Endodermal cell (in vitro differentiated cells): ENCODE measurements at regions not wholly inside any gene's neighbourhood (a gene's known extent, or its start where the extent isn't known, plus 50 kb on each side); places are given as distances from the start of the nearest gene placed in this dataset.

Experiments used
- DNase-seq: peaks from one replicate; pipeline ENCODE4 v3.0.0-alpha.2; 2017
- H3K27ac ChIP-seq: 2 replicates; pipeline ENCODE4 v1.5.1; 2013; ENCODE audit warnings: mild to moderate bottlenecking, low read depth, low read length, moderate library complexity
- H3K27me3 ChIP-seq: 2 replicates; pipeline ENCODE4 v1.6.1; 2013; ENCODE audit warnings: mild to moderate bottlenecking, low read length, moderate library complexity; ENCODE audit not compliant: insufficient read depth, control insufficient read depth, poor library complexity, severe bottlenecking
- H3K36me3 ChIP-seq: 2 replicates; pipeline ENCODE4 v1.7.0; 2013; ENCODE audit warnings: mild to moderate bottlenecking, low read length, moderate library complexity; ENCODE audit not compliant: control insufficient read depth, insufficient read depth
- H3K4me1 ChIP-seq: one replicate; pipeline ENCODE4 v1.7.0; 2013; ENCODE audit warnings: low read length; ENCODE audit not compliant: control insufficient read depth, insufficient read depth
- H3K4me3 ChIP-seq: 2 replicates; pipeline ENCODE4 v1.5.1; 2013; ENCODE audit warnings: mild to moderate bottlenecking, low read length, moderate library complexity
- H3K9ac ChIP-seq: 2 replicates; pipeline ENCODE4 v1.6.1; 2013; ENCODE audit warnings: mild to moderate bottlenecking, low read length, moderate library complexity; ENCODE audit not compliant: poor library complexity, severe bottlenecking; ENCODE audit errors: extremely low read depth
- H3K9me3 ChIP-seq: 2 replicates; pipeline ENCODE4 v1.6.1; 2013; ENCODE audit warnings: mild to moderate bottlenecking, low read length, moderate library complexity; ENCODE audit not compliant: control insufficient read depth
- H3K27ac Mint-ChIP-seq: 2 replicates; pipeline ENCODE4 v1.8.0; 2020; ENCODE audit warnings: mixed read lengths
- H3K27me3 Mint-ChIP-seq: 2 replicates; pipeline ENCODE4 v1.8.0; 2021; ENCODE audit warnings: mild to moderate bottlenecking, mixed read lengths; ENCODE audit not compliant: insufficient read depth
- H3K36me3 Mint-ChIP-seq: 2 replicates; pipeline ENCODE4 v1.8.0; 2020; ENCODE audit warnings: low read depth, mixed read lengths
- H3K4me1 Mint-ChIP-seq: 2 replicates; pipeline ENCODE4 v1.8.0; 2020; ENCODE audit warnings: mixed read lengths
- H3K4me3 Mint-ChIP-seq: 2 replicates; pipeline ENCODE4 v1.8.0; 2020; ENCODE audit warnings: mild to moderate bottlenecking, moderate library complexity, mixed read lengths
- H3K9me3 Mint-ChIP-seq: 2 replicates; pipeline ENCODE4 v1.8.0; 2020; ENCODE audit warnings: mild to moderate bottlenecking, mixed read lengths
- WGBS, 2 experiments: methylation state at CpG; one replicate each; pipeline versions ENCODE4 v1.1.5 to v1.1.7; 2013; ENCODE audit warnings: missing lambda C conversion rate in 2 of 2, mixed read lengths in 1 of 2; ENCODE audit not compliant: insufficient coverage in 1 of 2, insufficient read length in 1 of 2; 5-methylcytosine and 5-hydroxymethylcytosine counted together
- TF ChIP-seq, protein P1 (sequence below): fragments of 200-600 bp; sonication (generic); conservative IDR thresholded peaks from 2 replicates; pipeline ENCODE4 v1.5.0; 2021; ENCODE audit warnings: antibody characterized with exemption, mild to moderate bottlenecking

DNA sequence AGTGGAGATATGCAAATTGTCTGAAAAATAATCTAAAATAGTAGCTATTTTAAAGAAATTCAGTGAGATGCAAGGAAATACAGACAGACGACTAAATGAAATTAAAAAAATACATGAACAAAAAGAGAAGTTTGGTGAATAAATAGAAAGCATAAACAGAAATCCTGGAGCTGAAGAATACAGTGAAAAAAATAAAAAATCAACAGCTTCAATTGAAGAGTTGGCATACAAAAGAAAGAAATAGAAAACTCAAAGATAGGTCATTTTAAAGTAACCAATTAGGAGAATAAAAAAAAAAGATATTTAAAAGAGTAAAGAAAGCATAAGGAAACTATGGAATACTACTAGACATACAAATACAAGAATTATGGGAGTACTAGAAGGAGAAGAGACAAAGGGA, 2191.5 kb upstream of the PCDH20 start:
- TF ChIP-seq, protein P1, sequence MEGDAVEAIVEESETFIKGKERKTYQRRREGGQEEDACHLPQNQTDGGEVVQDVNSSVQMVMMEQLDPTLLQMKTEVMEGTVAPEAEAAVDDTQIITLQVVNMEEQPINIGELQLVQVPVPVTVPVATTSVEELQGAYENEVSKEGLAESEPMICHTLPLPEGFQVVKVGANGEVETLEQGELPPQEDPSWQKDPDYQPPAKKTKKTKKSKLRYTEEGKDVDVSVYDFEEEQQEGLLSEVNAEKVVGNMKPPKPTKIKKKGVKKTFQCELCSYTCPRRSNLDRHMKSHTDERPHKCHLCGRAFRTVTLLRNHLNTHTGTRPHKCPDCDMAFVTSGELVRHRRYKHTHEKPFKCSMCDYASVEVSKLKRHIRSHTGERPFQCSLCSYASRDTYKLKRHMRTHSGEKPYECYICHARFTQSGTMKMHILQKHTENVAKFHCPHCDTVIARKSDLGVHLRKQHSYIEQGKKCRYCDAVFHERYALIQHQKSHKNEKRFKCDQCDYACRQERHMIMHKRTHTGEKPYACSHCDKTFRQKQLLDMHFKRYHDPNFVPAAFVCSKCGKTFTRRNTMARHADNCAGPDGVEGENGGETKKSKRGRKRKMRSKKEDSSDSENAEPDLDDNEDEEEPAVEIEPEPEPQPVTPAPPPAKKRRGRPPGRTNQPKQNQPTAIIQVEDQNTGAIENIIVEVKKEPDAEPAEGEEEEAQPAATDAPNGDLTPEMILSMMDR, result no peak
- Histone ChIP-seq H3K4me1 (no peaks in the 10 kb centered on the region), H3K36me3 (no peaks in the 10 kb centered on the region), H3K9ac (no peak overlapping the region), H3K4me3 (no peak overlapping the region), H3K27ac (no peak overlapping the region), H3K27me3 (no peaks in the 10 kb centered on the region), H3K9me3 (peaks cover 16% of the 10 kb centered on the region)
- Mint-ChIP-seq H3K36me3 (no peaks in the 10 kb centered on the region), H3K27me3 (no peaks in the 10 kb centered on the region), H3K9me3 (peaks cover 17% of the 10 kb centered on the region), H3K4me1 (no peaks in the 10 kb centered on the region), H3K27ac (no peak overlapping the region), H3K4me3 (no peak overlapping the region)
- 93% methylated on average over 1 of the region's 1 CpG; no CpG with 5 or more reads in 1 of the 2 experiments for WGBS, 2 experiments
- DNase-seq, result no peak

DNA sequence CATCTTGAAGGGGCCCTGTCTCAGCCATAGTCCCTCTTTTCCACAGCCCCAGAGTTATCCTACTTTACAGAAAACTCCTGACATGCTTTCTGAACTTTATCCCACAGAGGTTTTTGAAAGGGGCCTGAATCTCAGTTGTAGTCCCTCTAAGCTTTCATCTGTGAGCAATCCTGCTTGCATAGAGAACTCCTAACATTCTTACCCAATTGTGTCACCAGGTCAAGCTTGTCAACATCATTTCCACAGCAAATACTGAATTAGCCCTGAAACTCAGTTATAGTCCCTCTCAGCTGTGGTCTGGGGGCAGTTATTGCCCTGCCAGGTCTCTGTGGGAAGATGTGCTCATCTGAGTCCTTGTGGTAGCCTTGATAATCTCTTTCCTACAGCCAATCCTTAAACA, 2190.3 kb upstream of the PCDH20 start:
- TF ChIP-seq, protein P1, result no peak
- Mint-ChIP-seq H3K9me3 (peaks cover 17% of the 10 kb centered on the region), H3K27me3 (no peaks in the 10 kb centered on the region), H3K27ac (no peak overlapping the region), H3K36me3 (no peaks in the 10 kb centered on the region), H3K4me1 (no peaks in the 10 kb centered on the region), H3K4me3 (no peak overlapping the region)
- no peaks in the 10 kb centered on the region for H3K4me1 ChIP-seq
- no peak overlapping the region for H3K27ac ChIP-seq
- DNase-seq, result no peak
- H3K27me3 ChIP-seq, result no peaks in the 10 kb centered on the region
- H3K36me3 ChIP-seq, result no peaks in the 10 kb centered on the region
- H3K4me3 ChIP-seq, result no peak overlapping the region
- H3K9ac ChIP-seq, result no peak overlapping the region
- peaks cover 16% of the 10 kb centered on the region for H3K9me3 ChIP-seq

DNA sequence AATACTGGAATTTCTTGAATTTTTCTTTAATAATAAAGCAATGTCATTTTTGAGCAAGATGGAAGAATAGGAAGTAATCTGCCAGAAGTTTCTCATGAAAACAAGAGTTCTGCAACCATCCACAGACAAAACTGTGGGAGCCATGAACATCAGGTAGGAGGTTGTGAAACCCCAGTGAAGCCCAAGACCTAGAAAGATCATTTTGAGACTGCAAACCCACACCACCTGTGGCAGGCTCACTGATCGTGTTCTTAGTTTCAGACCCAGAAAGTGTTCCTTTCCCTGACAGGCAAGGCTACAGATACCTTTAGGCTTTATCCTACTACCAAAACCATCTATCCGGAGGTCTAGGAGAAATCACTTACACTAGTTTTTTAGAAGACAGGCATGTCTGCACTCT, 2189.8 kb upstream of the PCDH20 start:
- H3K4me3 ChIP-seq, result no peak overlapping the region
- H3K4me3 Mint-ChIP-seq, result no peak overlapping the region
- DNase-seq, result no peak
- no peaks in the 10 kb centered on the region for H3K27me3 Mint-ChIP-seq
- no peaks in the 10 kb centered on the region for H3K4me1 ChIP-seq
- peaks cover 16% of the 10 kb centered on the region for H3K9me3 ChIP-seq
- H3K4me1 Mint-ChIP-seq, result no peaks in the 10 kb centered on the region
- H3K9me3 Mint-ChIP-seq, result peaks cover 17% of the 10 kb centered on the region
- 87% methylated on average over 2 of the region's 2 CpGs; no CpG with 5 or more reads in 1 of the 2 experiments for WGBS, 2 experiments
- no peaks in the 10 kb centered on the region for H3K27me3 ChIP-seq
- H3K9ac ChIP-seq, result no peak overlapping the region
- H3K27ac ChIP-seq, result no peak overlapping the region
- TF ChIP-seq, protein P1, result no peak
- H3K27ac Mint-ChIP-seq, result no peak overlapping the region
- H3K36me3 ChIP-seq, result no peaks in the 10 kb centered on the region
- H3K36me3 Mint-ChIP-seq, result no peaks in the 10 kb centered on the region
